GM21526 (cell line): ENCODE measurements at regions not wholly inside any gene's neighbourhood (a gene's known extent, or its start where the extent isn't known, plus 50 kb on each side); places are given as distances from the start of the nearest gene placed in this dataset.

Experiments
- ATAC-seq: cut with Tn5 transposase; IDR thresholded peaks from one replicate; pipeline ENCODE4 v1.9.1; 2021; ENCODE audit warnings: moderate library complexity; ENCODE audit not compliant: unreplicated experiment, low FRiP score

DNA sequence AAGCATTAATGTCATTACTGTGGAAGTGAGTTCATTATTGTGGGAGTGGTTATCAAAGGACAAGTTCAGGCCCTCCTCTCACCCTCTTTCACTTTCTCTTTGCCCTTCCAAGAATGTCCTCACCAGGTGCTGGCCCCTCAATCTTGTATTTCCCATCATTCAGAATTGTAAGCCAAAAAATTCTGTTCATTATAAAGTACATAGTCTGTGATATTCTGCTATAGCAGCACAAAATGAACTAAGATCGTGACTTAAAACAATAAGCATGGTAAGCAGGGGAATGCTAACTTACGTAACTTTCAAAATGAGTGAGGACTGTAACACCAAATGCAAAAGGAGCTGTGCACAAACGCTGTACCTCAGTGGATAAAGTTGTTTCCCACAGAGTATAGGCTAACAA lies 515.7 kb upstream of the BTBD3 start:
- no peak for ATAC-seq

GRCh38 chr20:11403711-11404110 lies 514.0 kb upstream of the BTBD3 start:
- ATAC-seq: no peak

GRCh38 chr20:11406877-11407276 lies 510.8 kb upstream of the BTBD3 start:
- no peak for ATAC-seq

- ATAC-seq: no peak
Observed at GRCh38 chr20:11409561-11409960, 508.1 kb upstream of the BTBD3 start.

DNA sequence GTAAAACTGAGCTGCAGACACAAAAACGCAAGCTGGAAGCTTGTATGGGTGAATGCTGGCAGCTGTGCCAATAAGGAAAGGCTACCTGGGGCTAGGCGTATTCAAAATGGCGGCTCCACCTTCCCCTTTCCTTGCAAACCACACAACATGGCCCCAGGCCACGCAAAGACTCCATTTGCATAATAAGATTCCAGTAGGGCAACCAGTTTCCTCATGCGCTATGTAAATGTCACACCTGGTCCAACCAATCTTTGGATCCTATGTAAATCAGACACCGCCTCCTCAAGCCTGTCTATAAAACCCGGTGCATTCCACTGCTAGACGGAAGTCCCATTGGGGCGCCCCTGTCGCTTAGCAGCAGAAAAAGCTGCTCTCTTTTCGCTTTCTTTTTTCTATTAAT lies 505.9 kb upstream of the BTBD3 start:
- no peak for ATAC-seq

GRCh38 chr20:11426948-11427347 lies 490.7 kb upstream of the BTBD3 start:
- no peak for ATAC-seq

GRCh38 chr20:11429168-11429567 lies 488.5 kb upstream of the BTBD3 start:
- no peak for ATAC-seq

DNA sequence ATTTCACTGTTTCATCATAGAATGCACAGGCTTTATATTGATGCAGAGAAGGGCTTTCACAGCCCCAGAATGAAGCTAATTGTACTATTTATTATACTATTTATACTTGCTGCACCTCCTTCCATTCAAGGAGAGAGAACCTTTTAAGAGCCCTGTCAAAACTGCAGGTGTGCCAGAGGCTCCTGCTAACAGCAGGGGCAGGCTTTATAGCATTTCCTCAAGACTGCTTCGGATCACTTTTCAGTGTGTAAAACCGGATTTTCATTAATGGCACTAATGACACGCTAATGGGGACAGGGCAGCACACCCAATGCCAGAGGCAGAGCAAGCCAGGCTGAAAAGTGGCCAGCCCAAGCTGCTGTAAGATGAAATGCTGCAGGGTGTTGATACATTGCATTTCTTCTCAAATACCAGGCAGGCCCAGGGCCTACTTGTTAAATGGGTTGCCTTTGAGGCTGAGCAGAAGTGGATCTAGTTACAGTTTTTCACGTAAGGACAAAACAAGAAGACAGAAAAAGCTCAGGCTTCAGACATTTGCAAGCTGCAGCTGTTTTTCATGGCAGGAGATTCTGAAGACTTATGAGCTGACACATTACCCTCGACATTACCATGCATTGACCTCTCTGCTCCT lies 487.7 kb upstream of the BTBD3 start:
- no peak for ATAC-seq

DNA sequence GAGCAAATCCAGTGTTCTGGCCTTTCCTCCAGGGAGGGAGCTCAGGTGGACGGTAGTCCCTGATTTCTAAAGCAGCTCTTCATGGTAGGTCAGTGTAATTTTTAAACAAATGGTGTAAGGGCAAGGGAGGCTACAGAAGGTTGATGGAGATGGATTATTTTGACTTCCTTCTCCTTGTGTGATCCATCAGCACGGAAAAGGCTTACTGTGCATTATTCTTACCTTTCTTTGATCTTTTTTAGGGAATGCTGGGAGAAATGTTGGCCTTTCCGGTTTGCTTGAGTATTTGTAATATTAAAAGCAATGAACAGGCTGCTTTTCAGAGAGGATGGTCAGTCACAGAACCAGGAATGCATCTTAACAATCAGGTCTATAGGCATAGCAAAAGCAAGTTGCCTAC lies 487.0 kb upstream of the BTBD3 start:
- ATAC-seq: no peak

- no peak for ATAC-seq
Observed at GRCh38 chr20:11431621-11432020, 486.1 kb upstream of the BTBD3 start.

DNA sequence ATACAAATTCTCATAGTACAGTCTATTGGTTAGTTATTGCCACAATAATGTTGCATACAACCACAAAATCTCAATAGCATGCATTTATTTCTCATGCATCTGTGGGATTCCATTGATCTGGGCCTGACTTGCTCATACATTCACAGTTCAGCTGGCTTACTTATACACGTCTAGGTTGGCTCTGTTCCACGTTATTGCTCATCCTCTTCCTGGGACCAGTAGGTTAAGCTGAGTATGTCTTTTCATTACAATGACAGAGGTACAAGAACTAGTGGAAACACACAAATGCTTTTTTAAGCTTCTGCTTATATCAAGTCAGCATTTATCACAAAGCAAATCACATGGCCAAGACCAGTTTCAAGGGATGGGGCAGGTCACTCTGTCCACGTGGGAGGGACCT lies 485.3 kb upstream of the BTBD3 start:
- ATAC-seq: no peak

- no peak for ATAC-seq
Observed at GRCh38 chr20:11436113-11436905, 481.4 kb upstream of the BTBD3 start.

DNA sequence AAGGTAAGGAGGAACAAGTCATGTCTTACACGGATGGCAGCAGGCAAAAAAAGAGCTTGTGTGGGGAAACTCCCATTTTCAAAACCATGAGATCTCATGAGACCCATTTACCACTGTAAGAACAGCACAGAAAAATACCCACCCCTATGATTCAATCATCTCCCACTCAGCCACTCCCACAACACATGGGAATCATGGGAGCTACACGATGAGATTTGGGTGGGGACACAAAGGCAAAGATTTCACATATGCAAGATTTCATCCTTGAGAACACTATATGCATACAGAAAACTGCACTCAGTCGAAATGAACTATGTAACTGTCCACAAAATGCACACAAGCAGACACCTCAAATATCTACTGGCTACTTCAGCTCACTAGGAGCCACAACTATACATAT lies 480.6 kb upstream of the BTBD3 start:
- ATAC-seq: no peak

GRCh38 chr20:11437611-11438380 lies 479.9 kb upstream of the BTBD3 start:
- ATAC-seq: no peak

GRCh38 chr20:11438412-11438811 lies 479.3 kb upstream of the BTBD3 start:
- no peak for ATAC-seq

DNA sequence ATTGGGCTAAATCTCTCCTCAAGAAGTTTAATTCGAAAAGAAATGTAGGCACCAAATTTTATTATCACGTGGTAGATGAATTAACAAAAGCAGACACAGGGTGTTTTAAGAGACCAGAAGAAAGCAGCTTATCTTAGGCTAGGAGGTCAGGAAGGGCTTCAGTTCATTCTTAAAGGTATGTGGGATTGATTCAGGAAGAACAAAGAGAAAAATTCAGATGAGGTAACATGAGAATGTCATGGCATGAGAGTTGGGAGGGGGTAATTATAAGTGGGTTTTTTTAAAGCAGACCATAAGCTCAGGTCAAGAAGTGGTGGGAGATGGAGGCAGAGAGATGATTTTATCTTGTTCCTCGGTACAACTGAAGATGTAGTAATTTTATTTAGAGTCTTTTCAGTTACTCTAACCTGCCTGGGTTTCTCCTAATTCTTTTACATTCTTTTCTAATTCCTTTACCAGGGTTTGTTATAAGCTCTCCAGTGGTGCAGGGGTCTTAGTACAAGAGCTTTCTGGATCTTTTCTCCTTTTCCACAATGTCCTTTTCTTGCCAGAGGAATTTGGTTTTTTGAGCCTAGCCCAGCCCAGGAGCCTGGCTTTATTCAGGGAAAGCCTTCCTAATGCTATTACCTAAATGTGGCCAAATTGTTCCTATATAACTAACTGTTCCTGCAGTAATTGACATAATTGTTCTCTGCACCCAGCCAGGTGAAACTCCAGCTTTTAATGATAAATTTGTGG lies 474.1 kb upstream of the BTBD3 start:
- no peak for ATAC-seq

- ATAC-seq: no peak
Observed at GRCh38 chr20:11445161-11445560, 472.5 kb upstream of the BTBD3 start.

GRCh38 chr20:11445891-11446290 lies 471.8 kb upstream of the BTBD3 start:
- ATAC-seq: no peak

DNA sequence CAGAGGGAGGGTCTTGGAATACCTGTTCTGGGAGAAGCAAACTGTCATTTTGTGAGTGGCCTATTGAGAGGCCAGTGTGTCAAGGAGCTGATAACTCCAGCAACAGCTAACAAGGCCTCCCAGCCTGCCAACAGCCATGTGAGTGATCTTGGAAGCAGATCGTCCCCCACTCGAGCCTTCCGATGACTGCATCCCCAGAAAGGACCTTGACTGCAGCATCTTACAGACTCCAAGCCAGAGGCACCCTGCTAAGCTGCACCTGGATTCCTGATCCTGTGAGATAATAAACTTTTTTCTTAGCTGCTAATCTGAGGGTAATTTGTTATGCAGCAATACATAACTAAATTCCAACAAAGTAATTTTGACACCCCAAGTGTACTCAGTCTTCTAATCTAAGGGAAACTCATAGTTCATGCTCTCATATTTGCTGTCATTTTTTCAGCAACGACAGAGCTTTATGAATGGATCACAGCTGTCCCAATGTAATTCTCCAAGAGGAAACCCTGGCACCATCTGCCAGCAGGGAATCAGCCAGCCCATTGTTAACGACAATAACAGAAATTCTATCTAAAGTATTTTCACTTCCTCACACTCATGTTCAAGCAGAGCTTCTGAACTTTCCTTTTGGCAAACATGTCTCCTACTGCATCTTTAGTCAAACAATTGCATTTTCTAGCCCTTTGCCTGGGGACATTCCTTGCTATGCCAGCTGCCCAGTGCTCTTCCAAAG lies 470.2 kb upstream of the BTBD3 start:
- no peak for ATAC-seq

GRCh38 chr20:11448554-11448953 lies 469.1 kb upstream of the BTBD3 start:
- no peak for ATAC-seq
